ENCODE measurements at regions not wholly inside any gene's neighbourhood (a gene's known extent, or its start where the extent isn't known, plus 50 kb on each side); places are given as distances from the start of the nearest gene placed in this dataset.

GRCh38 chr5:74376187-74376586 lies 264.3 kb downstream of the ENC1 start:
- DNase-seq (ENCODE audit: low read depth) = no peak

GRCh38 chr5:74375271-74375670 lies 265.3 kb downstream of the ENC1 start:
- DNase-seq (ENCODE audit: low read depth) = no peak

- DNase-seq (ENCODE audit: low read depth) = no peak
These were observed 265.9 kb downstream of the ENC1 start for GRCh38 chr5:74374656-74375055.

GRCh38 chr5:74373076-74373475 lies 267.5 kb downstream of the ENC1 start:
- DNase-seq (ENCODE audit: low read depth) = no peak

GRCh38 chr5:74372502-74373064 lies 267.9 kb downstream of the ENC1 start:
- no peak for DNase-seq (ENCODE audit: low read depth)

- no peak for DNase-seq (ENCODE audit: low read depth)
These were observed 268.5 kb downstream of the ENC1 start for GRCh38 chr5:74372051-74372450.

GRCh38 chr5:74371621-74372020 lies 268.9 kb downstream of the ENC1 start:
- DNase-seq (ENCODE audit: low read depth) = no peak

- no peak for DNase-seq (ENCODE audit: low read depth)
These were observed 270.4 kb downstream of the ENC1 start for GRCh38 chr5:74370168-74370567.

- no peak for DNase-seq (ENCODE audit: low read depth)
These were observed 271.4 kb downstream of the ENC1 start for GRCh38 chr5:74369173-74369572.

- DNase-seq (ENCODE audit: low read depth) = no peak
These were observed 272.6 kb downstream of the ENC1 start for GRCh38 chr5:74367934-74368333.

- no peak for DNase-seq (ENCODE audit: low read depth)
These were observed 273.2 kb downstream of the ENC1 start for GRCh38 chr5:74367241-74367733.

- no peak for DNase-seq (ENCODE audit: low read depth)
These were observed 274.8 kb downstream of the ENC1 start for GRCh38 chr5:74365723-74366122.

- DNase-seq (ENCODE audit: low read depth) = no peak
These were observed 276.0 kb downstream of the ENC1 start for GRCh38 chr5:74364507-74364906.

- DNase-seq (ENCODE audit: low read depth) = no peak
These were observed 276.8 kb downstream of the ENC1 start for GRCh38 chr5:74363603-74364205.

GRCh38 chr5:74361406-74362358 lies 278.8 kb downstream of the ENC1 start:
- DNase-seq (ENCODE audit: low read depth) = no peak

GRCh38 chr5:74360535-74361210 lies 279.9 kb downstream of the ENC1 start:
- no peak for DNase-seq (ENCODE audit: low read depth)

- no peak for DNase-seq (ENCODE audit: low read depth)
These were observed 282.7 kb downstream of the ENC1 start for GRCh38 chr5:74357827-74358226.

- DNase-seq (ENCODE audit: low read depth) = no peak
These were observed 284.4 kb downstream of the ENC1 start for GRCh38 chr5:74356009-74356695.

GRCh38 chr5:74355041-74355824 lies 285.3 kb downstream of the ENC1 start:
- DNase-seq (ENCODE audit: low read depth) = no peak

GRCh38 chr5:74352256-74352655 lies 288.3 kb downstream of the ENC1 start:
- DNase-seq (ENCODE audit: low read depth) = no peak
